GM19468 (cell line): ENCODE measurements at regions not wholly inside any gene's neighbourhood (a gene's known extent, or its start where the extent isn't known, plus 50 kb on each side); places are given as distances from the start of the nearest gene placed in this dataset.

Experiments
- ATAC-seq: cut with Tn5 transposase; IDR thresholded peaks from one replicate; pipeline ENCODE4 v1.9.1; 2021; ENCODE audit warnings: mild to moderate bottlenecking, moderate library complexity, moderate number of reproducible peaks; ENCODE audit not compliant: unreplicated experiment; ENCODE audit errors: extremely low read depth

DNA sequence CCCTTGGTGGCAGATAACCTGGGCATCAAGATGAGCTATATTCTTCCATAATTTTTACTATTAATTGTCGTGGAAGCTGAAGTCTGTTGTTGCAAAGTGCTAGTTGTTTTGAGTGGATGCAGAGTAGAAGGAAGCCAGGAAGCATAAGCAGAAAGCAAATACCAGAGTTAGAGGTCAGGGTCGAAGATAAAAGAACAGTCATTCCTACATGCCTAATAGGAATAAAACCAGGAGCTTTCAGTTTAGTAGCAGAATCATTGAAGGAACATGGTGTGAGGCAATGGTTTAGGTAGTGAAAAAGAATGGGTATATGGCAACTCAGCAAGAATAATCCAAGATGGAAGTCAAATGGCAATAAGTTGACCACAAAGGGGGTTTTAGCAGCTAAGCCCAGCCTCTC, 121.6 kb upstream of the FST start:
- no peak for ATAC-seq

DNA sequence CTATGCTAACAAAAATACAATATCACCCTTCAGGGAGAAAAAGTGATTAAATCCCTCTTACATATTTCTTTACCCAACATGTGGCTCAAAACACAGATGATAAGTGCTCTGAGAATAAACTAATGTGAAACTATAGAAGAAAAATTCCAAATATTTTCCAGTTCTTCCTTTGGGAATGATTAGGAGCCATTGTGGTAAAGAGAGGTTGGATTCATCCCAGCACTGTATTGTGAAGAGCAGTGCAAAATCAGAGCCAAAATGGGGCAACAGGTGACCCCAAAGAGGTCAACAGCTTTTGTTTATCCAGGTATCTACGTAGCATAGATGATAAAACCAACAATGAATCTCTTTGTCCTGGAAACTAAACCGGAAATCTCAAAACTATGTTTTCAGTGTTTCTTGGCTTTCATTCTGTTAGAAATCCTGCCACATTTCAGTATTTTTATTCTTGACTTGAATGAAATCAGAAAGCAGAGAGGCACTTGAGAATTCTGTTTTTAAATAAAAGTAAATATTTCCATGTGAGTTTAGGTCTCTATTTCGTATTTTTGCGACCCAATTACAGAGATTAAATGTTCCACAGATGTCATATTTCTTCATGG, 120.4 kb upstream of the FST start:
- ATAC-seq: no peak

DNA sequence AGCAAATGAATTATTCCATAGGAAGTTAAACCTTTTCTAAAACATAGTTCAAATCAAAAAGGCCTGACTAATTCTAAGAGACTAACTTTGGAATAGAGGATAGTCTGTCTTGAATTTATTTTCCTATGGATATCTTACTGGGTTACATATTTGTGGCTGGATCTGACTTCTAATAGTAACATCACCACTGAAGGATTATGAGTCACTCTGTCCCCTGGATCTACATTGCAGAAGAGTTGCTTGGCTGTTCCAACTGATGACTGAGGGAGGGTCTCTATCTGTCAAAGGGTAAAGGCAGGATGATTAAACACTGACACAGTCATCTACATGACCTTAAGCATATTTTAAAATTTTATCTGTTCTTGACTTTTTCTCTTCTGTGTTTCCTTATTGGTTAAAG, 119.6 kb upstream of the FST start:
- ATAC-seq: no peak

DNA sequence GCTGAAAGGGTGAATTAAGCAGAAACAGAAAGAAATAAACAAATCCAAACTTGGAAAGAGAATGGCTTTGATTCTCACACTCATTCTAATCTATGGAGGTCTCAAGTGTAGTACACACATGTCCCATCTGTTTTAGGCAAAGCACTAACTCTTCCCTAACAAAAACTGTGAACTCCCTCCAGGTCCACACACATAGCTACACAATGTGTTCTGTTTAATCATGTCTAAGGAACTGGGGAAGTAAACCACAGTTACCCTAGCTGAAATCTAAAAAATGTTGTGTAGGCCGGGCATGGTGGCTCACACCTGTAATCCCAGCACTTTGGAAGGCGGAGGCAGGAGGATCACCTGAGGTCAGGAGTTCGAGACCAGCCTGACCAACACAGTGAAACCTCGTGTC, 118.7 kb upstream of the FST start:
- no peak for ATAC-seq

DNA sequence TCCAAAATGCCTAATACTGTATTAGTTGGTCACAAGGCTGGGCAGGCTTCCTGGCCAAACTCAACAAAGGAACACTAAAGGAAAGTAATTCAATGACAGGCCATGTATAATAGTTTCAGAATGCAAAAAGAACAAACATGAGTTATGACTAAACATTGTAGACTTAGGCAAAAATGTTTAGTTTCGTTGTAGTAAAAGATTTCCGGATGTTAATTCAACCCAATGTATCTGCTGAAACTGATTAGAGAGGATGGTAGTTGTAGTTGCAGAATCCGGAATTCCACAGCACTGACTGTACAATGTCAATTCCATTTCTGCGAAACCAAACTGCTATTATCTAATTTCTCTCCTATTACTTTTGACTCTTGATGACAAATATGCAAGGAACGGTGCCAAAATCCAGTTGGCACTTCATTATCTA, 117.9 kb upstream of the FST start:
- ATAC-seq: no peak

DNA sequence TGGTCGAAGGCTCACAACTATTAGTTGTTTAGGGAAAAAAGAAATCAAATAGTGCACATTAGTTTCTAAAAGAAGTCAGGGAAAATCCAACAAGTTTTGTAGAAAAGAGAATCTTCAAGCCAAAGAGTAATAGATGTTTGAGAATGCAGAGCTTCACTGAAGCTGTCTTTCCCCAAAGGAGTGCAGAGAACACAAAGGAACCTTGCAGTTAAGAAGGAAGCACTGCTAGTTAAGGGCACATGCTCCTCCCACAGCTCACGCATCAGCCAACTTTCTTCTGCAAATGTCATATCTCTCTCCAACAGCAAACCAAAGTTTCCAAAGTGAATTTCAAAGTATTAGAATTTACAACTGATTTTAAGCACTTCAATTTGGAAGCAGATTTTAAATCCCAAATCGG, 116.4 kb upstream of the FST start:
- ATAC-seq: no peak

DNA sequence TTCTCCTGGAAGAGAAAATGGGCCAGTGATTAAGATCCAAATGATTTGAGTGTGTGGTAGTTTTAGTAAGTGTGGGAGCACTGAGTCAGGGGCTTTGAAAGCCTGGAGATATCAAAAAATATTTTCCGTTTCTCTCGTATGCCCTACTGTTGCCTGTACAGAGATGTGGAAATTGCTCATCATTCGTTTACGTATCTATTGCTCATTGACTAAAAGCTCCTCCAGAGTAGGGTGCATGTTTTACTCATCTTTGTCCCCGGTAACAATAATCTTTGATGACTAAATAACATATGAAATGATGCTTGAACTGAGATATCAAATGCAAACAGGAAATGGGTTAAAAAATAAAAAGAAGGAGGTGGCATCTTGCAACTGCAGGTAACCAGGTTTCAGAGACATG, 114.2 kb upstream of the FST start:
- no peak for ATAC-seq

DNA sequence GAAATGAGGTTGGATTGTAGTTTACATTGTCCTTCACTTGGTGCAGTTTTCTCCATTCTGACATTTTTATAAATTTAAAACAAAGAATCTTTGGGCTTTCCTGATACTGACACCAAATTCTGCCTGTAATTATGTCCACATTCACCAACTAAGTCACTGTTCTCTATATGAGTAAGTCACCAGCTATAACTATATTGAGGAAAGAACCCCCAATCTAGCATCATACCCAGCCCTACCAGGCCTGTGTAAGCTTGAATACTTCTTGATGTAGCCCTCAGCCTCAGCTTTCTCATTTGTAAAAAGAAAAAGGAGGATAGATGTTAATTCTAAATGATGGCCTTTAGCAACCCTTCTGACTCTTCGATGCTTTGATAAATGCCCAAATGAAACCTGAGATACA, 112.7 kb upstream of the FST start:
- no peak for ATAC-seq

DNA sequence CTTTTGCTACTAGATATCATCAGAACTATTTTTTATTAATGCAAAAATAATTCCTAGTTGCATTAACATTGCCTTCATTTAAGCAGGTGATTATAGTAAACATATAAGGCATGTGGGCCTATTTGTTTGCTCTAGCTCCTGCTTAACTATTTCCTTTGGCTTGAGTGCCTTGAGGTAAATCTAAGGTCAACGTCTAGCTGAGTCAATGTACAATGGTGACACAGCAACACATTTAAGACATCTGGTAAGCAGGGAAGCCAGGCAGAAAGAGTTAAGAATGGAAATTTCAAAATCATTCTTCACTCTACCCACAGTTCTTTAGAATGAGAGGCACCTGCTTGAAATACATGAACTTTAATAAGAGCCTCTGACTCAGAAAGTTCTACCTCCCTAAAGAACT, 111.9 kb upstream of the FST start:
- ATAC-seq: no peak

DNA sequence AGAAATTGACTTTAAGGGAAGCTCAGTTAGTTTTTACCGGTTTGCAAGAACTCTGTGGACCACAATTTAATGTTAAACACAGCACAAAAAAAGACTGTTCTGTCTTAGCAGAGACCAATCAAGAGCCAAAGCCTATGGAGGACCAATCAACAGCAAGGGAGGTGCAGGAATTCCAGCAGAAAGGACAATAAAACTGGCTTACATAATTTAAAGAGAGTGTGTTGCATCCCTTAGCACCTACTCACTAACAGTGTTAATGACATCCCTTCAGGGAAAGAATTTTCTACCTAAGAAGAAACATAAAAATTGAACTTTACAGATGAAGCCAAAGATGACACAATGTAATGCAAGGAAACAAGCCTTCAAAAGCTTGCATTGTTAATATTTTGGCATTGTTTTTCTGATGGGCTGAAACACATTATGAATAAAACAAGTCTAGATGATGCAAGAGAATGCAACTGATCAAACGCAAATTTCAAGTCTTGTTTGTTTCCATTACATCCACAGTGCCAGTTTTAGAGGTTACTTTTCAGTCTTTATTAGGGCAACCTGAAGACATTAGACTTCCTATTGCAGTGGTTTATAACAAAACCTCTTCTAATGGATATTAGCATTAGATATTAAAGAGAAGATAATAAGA, 111.3 kb upstream of the FST start:
- ATAC-seq: no peak

DNA sequence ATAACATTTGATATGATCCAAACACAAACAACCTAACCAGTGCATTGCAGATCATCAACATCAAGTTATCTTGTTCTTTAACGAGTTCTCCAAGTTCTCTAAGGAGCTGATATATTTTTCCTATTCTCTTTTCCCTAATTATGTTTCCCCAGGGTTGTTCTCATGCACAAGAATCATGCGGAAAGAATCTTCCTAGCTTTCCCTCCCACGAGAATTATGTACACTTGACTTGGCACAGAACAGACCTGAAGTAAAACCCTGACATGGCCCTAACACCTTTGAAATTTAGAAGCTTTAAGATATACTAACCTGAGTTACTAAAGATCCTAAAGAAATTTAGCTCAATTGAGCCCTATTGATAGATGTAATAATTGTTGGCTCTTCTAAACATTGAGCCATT, 110.7 kb upstream of the FST start:
- ATAC-seq: no peak

DNA sequence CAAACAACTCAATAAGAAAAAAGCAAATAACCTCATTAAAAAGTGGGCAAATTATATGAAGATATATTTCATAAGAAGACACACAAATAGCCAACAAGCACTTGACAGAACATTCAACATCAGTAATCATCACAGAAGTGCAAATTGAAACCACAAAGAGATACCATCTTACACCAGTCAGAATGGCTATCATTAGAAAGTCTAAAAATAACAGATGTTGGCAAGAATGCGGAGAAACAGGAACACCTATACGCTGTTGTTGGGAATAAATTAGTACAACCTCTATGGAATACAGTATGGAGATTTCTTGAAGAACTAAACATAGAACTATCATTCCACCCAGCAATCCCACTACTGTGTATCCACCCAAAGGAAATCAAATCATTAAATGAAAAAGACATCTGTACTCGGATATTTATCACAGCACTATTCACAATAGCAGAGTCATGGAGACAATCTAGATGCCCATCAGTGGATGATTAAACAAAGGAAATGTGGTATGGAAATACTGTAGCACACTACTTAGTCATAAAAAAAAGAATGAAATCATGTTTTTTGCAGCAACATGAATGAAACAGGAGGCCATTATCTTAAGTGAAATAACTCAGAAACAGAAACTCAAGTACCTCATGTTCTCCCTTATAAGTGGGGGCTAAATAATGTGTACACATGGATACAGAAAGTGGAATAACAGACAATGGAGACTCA, 106.8 kb upstream of the FST start:
- ATAC-seq: no peak

DNA sequence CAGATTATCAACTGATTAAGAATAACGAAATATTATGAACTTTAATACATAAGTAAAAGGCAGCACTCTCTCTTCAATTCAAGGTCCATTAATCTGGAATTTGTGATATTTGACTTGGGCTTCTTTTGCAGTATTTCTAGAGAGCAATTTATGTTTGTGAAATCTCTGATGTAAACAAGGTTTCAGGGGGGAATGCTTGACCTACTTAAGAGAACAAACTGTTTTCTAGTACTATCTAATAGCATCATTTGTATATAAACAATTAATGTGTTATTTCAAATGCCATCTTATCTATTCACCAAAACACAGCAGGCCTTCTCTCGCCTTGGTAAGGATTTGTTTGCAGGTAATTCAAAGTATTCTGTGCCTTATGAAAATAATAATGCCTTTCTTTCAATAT, 103.6 kb upstream of the FST start:
- no peak for ATAC-seq

DNA sequence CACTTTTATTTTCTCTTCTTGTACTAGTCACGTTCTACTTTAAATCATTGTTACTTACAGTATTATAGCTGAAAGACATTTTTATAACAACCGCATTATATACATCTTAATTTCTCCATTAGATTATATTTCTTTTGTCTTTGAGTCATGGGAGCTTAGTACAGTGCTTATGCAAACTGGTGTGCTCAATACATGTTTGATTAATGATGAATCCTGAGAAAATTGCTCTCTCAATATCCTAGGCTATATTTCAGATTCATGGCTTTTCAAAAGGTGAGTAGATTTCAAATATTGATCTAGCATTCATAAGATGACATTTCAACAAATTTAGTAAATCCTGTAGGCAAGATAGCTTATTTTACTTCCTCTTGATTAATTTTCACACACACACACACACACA, 102.2 kb upstream of the FST start:
- no peak for ATAC-seq

DNA sequence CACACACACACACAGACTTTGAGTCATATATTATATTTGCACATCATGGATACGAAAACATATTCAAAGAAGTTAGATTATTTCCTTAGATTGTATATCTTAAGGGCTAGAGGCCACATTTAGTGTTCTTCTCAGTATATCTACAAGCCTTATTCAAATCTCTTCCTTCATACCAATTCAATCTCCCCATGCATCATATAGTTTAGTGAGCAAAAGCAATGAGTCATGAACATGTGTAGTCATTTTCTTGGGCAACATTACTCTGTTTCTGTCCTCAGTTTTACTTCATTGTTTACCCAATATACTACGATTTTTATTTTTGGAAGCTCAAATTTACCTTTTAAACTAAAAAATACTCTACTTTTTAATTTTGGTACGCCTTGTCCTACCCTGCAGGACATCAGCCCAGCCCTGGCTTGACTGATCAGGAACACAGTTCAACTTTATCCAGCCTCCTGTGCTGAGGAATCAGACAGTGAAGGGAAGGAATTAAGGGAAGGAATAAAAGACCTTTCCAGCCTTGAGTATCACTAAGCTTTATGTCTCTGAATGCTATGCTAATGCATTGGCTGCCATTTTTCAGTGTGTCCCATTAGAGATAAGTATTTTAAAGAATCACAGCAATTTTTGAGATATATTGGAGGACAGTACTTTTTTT, 101.7 kb upstream of the FST start:
- no peak for ATAC-seq

DNA sequence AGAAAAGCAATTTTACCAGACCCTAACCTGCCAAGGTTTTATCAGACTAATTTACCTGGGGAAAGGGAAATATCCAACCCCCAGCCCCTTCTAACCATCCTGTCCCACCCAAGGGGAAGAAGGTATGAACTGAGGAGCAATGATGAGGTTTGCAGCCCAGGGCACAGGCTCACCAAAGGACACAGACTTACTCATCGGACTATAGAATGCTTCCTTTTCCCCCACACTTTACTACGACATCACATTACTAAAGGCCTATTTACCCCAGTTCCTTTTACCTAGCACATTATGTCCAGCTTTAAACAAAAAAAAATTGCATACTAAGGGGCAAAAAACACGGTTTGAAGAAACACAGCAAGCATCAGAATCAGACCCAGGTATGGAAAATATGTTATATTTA, 94.1 kb upstream of the FST start:
- ATAC-seq: no peak

DNA sequence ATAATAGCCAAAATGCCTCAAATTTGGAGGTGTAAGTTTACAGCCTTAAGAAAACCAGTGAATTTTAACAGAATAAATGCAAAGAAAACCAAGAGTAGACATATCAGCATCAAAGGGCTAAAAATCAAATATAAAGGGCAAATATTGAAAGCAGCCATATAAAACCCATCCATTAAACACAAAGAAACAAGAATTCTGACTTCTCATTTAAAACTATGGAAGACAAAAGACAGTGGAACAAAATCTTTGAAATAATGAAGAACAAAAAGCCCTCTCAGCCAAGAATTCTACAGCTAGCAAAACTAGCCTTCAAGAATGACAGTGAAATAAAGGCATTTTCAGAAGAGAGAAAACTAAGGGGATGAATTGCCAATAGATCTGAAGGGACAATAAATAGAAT, 91.3 kb upstream of the FST start:
- ATAC-seq: no peak

DNA sequence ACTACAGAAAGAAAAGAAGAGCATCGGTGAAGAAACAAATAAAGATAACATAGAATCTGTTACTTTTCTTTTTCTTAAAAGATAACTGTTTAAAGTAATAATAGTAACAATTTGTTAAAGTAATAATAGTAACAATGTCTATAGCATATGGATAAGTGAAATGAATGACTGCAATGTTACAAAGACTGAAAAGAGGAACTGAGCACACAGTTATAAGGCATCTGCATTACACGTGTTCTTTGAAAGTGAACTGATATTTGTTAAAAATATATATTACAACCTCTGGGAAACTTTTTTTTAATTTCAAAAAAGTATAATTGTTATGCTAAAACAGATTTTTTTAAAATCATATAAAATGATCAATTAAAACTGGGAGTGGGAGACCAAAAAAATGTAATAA, 88.4 kb upstream of the FST start:
- ATAC-seq: no peak

DNA sequence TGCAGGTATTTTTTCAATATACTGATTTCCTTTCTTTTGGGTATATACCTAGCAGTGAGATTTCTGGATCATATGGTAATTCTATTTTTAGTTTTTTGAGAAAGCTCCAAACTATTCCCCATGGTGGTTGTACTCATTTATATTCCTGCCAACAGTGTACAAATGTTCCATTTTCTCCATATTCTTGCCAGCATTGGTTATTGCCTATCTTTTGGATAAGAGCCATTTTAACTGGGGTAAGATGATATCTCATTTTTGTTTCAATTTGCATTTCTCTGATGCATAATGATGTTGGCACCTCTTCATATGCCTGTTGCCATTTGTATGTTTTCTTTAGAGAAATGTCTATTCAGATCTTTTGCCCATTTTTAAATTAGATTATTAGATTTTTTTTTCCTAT, 85.6 kb upstream of the FST start:
- no peak for ATAC-seq

DNA sequence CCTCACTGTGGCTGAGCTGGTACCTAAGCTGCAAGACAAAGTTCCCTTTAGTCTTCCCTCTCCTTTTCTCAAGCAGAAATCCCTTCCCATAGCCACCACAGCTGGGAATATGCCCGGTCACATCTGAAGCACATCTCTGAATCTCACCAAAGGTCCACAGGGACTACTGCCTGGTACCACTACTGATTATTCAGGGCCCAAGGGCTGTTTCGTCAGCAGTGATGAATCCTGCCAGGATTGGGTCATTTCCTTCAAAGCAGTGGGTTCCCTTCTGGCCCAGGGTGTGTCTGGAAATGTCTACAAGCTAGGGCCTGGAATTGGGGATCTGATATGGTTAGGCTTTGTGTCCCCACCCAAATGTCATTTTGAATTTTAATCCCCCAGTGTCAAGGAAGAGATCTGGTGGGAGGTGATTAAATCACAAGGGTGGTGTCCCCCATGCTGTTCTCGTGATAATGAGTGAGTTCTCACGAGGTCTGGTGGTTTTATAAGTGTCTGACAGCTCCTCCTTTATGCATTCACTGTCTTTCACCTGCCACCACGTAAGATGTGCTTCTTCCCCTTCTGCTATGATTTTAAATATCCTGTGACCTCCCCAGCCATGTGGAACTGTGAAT, 83.2 kb upstream of the FST start:
- no peak for ATAC-seq

DNA sequence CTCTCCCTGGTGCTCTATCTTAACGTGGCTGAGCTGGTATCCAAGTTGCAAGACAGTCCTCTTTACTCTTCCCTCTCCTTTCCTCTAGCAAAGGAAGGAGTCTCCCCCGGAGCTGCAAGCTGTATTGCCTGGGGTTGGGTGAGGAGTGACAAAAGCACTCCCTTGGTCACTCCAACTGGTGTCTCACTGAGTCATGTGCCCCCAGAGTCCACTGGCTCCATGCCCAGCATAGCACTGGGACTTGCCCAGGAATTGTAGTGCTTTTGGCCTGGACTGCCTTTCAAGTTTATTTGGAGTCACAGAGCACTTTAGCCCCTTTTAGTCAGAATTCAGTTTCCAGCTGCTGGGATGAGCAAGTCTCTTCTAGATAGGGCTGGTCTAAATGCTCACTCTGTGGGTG, 82.6 kb upstream of the FST start:
- no peak for ATAC-seq
